Choroid plexus epithelial cell (primary cell): ENCODE measurements at regions not wholly inside any gene's neighbourhood (a gene's known extent, or its start where the extent isn't known, plus 50 kb on each side); places are given as distances from the start of the nearest gene placed in this dataset.
A peak's percentile ranks its signal among the peaks of the same experiment; 100 is the strongest.

ENCODE experiments used
- DNase-seq: peaks from one replicate; pipeline ENCODE4 v3.0.0-alpha.2; 2010; ENCODE audit warnings: low read depth
- H3K4me3 ChIP-seq: 2 replicates; pipeline ENCODE4 v1.5.1; 2011; ENCODE audit warnings: low read depth, mild to moderate bottlenecking, control low read depth, low read length, moderate library complexity
- TF ChIP-seq, protein P1 (sequence below): conservative IDR thresholded peaks from 2 replicates; pipeline ENCODE4 v1.5.1; 2011; ENCODE audit warnings: low read depth, mild to moderate bottlenecking, control low read depth, inconsistent platforms, low read length, moderate library complexity

DNA sequence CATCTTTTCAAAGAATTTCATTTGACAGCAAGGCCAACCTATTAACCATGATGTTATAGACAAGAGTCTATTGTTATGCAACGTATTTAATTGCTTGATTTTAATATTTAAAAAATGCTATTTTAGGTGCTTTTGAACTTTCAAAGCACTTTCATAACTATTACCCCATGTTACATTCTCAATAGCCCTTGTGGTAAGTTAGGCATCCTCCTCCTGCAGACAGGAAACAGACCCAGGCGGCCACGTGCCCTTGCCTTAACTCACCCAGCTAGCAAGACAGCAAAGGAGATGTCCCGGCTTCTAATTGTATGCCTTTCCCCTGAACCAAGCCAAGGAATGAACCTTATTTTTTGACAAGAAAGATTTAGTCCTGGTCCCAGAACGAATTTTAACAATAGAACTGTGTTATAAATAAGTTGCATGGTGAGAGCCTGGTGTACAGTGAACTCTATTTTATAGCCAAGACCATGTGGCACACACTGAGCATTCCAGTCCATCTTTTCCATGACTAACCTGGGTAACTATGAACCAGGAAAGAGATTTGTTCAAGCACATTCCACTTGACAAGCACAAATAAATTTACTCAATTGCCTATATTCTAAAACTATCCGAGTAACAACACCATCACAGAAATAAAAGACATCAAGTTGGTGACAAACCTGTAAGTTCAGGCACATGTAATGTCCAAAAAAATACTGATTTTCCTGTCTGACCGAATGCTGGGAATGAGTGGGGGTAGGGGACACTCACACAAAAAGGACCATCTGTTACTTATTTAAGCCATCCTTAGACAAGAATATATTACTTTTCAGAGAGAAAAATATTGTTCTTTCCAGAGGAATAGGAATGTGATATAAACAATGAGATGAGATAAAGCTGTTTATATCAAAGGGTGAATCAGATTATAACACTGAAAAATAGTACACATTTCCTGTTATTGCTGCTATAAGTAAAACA lies 163.0 kb downstream of the EFNB2 start:
- TF ChIP-seq, protein P1, sequence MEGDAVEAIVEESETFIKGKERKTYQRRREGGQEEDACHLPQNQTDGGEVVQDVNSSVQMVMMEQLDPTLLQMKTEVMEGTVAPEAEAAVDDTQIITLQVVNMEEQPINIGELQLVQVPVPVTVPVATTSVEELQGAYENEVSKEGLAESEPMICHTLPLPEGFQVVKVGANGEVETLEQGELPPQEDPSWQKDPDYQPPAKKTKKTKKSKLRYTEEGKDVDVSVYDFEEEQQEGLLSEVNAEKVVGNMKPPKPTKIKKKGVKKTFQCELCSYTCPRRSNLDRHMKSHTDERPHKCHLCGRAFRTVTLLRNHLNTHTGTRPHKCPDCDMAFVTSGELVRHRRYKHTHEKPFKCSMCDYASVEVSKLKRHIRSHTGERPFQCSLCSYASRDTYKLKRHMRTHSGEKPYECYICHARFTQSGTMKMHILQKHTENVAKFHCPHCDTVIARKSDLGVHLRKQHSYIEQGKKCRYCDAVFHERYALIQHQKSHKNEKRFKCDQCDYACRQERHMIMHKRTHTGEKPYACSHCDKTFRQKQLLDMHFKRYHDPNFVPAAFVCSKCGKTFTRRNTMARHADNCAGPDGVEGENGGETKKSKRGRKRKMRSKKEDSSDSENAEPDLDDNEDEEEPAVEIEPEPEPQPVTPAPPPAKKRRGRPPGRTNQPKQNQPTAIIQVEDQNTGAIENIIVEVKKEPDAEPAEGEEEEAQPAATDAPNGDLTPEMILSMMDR, result peak; percentile 4
- peak; percentile 95 for DNase-seq

DNA sequence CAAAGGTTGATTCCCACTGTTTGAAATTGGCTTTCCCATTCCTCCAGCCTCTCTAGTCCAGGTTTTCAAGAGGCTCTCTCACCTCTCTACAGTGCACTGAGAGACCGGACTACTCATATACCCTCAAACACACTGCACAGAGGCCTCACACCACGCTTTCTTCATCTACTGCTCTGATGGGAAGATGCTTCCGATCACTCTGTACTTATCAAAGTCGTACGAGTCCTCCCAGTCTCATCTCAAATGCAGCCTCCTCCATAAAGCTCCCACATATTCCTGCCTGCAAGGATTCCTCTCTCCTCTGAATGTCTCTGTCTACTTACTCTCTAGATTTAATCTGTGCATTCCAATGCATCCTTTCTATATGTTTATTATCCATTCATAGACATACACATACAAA lies 164.4 kb downstream of the EFNB2 start:
- DNase-seq, result no peak
- TF ChIP-seq, protein P1, result no peak
- no peak overlapping the region for H3K4me3 ChIP-seq

More for the DNA sequence above, 163.0 kb downstream of the EFNB2 start:
- no peak overlapping the region for H3K4me3 ChIP-seq

DNA sequence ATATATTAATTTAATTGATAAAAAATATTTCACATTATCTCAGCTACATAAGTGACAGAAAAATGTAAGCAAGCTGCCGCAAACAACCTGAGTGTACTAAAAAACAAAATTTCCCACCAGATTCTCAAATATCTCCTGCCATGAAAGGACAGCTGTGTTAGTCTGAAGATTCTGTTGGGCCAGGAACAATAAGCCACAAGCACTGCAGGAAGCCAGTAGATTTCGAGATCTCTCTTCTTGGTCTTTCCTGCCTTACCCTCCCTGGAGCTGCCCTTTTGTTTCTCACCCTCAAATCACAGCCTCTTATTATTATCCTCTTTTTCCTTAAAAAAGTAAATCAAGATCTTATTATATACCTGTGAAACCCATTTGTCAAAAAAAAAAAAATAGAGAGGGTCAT lies 165.6 kb downstream of the EFNB2 start:
- TF ChIP-seq, protein P1, result no peak
- peak; percentile 87 for DNase-seq
- no peak overlapping the region for H3K4me3 ChIP-seq

DNA sequence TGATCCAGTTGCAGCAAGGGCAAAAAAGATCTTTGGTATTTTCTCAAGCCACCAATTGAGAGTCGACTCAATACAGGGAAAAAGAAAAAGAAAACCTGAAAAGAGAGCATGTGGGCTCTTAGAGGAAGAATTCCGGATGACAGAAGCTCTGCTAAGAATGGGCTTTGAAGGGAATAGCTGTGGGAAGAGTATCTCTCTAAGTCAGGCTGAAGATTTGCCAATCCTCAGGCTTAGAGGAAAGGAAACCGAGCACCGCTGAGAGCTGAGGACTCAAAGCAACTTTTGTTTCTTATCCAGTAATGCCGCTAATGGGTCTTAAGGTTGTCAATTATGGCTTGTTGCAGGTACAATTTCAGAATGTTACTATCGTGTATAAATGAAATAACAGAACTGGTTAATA lies 166.4 kb downstream of the EFNB2 start:
- TF ChIP-seq, protein P1, result no peak
- DNase-seq, result peak; percentile 65
- no peak overlapping the region for H3K4me3 ChIP-seq

DNA sequence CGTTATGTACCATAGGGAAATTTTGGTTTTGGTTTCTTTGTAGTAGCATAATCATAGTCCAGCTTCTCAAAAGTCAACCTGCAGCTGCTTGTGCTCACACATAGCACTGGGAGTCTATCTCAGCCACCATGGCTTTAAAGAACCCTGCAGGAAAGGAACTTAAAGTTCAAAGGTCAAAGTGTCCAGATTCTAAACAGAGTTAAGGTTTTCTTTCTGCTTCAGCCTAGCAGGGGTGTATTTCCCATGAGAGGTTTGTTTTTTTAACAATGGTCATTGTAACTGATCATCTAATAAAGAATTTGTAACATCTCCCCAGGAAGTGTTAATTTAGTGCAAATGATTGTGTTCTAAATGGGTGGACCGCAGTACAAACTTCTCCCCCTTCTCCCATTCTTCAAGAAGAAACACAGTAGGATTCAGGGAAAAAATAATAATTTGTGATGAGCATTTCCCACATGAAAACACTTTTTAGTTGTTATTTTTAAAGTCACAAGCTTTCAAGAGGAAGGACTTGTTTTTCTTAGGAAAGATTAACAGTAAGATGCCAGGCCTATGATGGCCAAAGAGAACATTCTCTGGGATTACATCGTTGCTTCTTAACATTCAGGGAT lies 168.0 kb downstream of the EFNB2 start:
- TF ChIP-seq, protein P1, result no peak
- no peak for DNase-seq
- no peak overlapping the region for H3K4me3 ChIP-seq

DNA sequence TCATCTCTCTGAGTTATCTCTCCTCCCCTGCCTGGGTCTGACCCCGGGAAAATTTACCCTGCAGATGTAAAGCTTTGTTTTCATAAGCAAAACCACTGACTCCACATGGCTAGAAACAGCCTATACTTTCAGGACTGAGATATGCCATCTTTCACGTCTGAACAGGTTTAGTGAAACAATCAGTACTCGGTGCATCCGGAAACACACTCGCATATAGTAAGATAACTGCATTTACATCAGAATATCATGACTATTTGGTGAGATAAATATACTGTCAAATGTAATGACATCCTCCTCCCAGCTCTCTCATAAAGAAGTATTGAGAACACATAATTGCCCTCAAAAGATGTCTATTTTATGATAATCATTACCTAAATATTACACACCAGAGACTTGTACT lies 172.8 kb downstream of the EFNB2 start:
- DNase-seq, result no peak
- TF ChIP-seq, protein P1, result no peak
- H3K4me3 ChIP-seq, result no peak overlapping the region
